Activated naive CD8-positive, alpha-beta T cell treated with anti-CD3 and anti-CD28 coated beads, Interleukin-2, amount 10 ng/mL, durations not matched to agents 7 days and 5 days (primary cell): ENCODE measurements at regions not wholly inside any gene's neighbourhood (a gene's known extent, or its start where the extent isn't known, plus 50 kb on each side); places are given as distances from the start of the nearest gene placed in this dataset.

ENCODE experiments used
- ATAC-seq: fragments of 150-1000 bp; cut with Tn5 transposase; one replicate; pipeline ENCODE4 v1.10.0; 2021; ENCODE audit warnings: low read depth, moderate library complexity
- POLR2A ChIA-PET: fragments of 350-600 bp; sonication (Branson Sonifier 250); formaldehyde crosslinking; loops from one replicate; lab custom pipeline; 2021; ENCODE audit warnings: antibody characterized with exemption; lab: Charles Lee
- DNase-seq: peaks from one replicate; pipeline ENCODE4 v3.0.0; 2021
- H3K27ac Mint-ChIP-seq: one replicate; pipeline ENCODE4 v1.8.0; 2022; ENCODE audit warnings: mild to moderate bottlenecking, mixed read lengths
- H3K27me3 Mint-ChIP-seq: one replicate; pipeline ENCODE4 v1.8.0; 2022; ENCODE audit warnings: mild to moderate bottlenecking, moderate library complexity, mixed read lengths
- H3K36me3 Mint-ChIP-seq: one replicate; pipeline ENCODE4 v1.8.0; 2021; ENCODE audit warnings: mild to moderate bottlenecking, mixed read lengths
- H3K4me1 Mint-ChIP-seq: one replicate; pipeline ENCODE4 v1.8.0; 2021; ENCODE audit warnings: mixed read lengths
- H3K4me3 Mint-ChIP-seq: one replicate; pipeline ENCODE4 v1.8.0; 2022; ENCODE audit warnings: mild to moderate bottlenecking, moderate library complexity, mixed read lengths
- H3K9me3 Mint-ChIP-seq: one replicate; pipeline ENCODE4 v1.8.0; 2021; ENCODE audit warnings: mixed read lengths

DNA sequence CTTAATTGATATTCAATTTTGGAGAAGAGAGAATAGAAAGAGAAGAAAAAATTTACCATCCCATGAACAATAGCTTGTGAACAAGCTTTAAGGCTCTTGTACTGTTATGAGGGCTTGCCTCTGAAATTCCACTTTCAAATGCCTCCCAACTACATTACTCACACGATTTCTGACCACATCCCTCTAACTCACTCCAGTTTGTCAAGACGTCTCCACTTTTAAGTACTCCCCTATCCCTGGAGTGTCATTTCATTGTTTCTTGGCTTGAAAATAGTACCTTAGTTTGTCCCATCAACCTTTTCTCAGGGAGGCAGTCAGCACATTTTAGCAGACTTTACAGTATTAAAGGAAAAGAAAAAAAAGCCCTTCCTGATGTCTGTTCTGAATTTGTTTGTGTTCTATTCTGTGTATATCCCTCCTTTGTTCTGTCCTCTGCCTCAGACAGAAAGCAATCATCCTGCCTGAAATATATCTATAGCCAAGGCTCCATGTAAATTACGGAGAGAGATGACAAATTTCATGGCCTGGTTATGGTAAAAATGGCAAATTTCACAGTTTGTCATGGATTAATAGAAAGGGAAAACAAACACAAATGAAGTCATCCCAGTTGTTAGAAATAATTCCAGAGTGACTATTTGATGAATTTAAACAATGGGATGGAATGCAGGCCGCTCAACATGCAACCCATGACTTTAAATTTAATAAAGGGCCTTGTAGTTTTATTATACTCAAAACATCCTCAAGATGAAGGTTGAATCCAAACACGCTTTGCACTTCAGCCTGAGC is 228.8 kb downstream of the ETAA1 start:
- ATAC-seq = no peak
- Mint-ChIP-seq H3K27me3 (no peaks in the 10 kb centered on the region), H3K4me1 (no peaks in the 10 kb centered on the region), H3K9me3 (peaks cover 4% of the 10 kb centered on the region), H3K4me3 (no peak overlapping the region), H3K27ac (no peak overlapping the region), H3K36me3 (no peaks in the 10 kb centered on the region)
- DNase-seq = no peak
- POLR2A ChIA-PET = no interaction called here

DNA sequence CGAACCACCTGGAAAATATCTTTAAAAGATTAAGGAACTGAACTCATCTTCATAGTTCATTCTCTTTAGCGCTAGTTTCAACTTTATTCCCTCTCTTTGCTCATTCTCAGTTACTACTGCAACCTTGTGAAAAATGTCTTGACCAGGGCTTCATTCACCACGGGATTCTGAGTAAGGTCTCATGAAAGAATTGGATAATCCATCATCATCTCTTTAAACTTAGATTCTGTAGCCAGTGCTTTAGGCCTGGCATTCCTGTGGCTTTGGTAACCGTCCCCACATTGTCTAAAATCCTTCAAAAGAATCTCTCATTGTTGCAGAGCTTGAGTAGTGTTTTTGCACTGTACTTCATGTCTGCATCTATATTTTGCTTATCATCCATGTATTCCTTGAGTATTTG is 229.5 kb downstream of the ETAA1 start:
- POLR2A ChIA-PET = no interaction called here
- H3K4me3 Mint-ChIP-seq = no peak overlapping the region

DNA sequence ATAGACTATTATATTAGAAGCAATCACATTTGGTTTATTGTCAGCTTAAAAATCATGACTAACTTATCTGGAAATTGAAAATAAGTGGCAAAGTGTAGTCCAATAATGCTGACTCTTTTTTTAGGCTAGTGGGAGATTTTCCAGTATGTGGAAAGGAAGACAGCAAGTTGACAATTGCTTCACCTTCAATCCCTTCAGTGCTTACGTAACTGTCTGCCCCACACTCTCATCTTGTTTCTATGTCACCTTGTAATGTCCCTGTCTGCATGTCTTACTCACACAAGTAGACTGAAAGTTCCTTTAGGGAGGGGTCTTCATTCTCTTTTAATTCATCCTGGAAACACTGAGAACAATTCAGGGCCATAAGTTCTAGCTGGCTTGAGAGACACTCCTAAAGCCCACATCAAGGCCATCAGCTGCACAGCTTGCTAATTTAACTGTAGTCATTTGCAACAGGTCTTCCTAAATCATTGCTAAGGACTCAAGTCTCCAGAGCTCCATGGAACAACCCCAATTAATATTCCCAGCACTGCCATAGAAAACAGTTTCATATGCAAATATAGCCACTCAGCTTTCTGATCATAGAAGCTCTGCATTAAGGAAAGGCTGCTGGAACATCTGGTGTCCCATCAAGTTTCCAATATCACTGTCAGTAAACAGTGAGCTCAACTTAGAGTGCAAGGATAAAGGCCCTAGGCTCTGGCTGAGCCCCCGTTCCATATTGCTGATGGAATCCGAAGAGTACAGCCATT is 230.5 kb downstream of the ETAA1 start:
- ATAC-seq = no peak
- DNase-seq = no peak
- Mint-ChIP-seq H3K9me3 (peaks cover 4% of the 10 kb centered on the region), H3K4me1 (no peaks in the 10 kb centered on the region), H3K27me3 (peaks cover 2% of the 10 kb centered on the region), H3K4me3 (no peak overlapping the region), H3K27ac (no peak overlapping the region), H3K36me3 (no peaks in the 10 kb centered on the region)
- POLR2A ChIA-PET = no interaction called here

More for the DNA sequence above, 229.5 kb downstream of the ETAA1 start:
- H3K36me3 Mint-ChIP-seq = no peaks in the 10 kb centered on the region
- H3K4me1 Mint-ChIP-seq = no peaks in the 10 kb centered on the region
- H3K9me3 Mint-ChIP-seq = peaks cover 4% of the 10 kb centered on the region
- H3K27ac Mint-ChIP-seq = no peak overlapping the region
- H3K27me3 Mint-ChIP-seq = no peaks in the 10 kb centered on the region
- no peak for ATAC-seq
- DNase-seq = no peak

DNA sequence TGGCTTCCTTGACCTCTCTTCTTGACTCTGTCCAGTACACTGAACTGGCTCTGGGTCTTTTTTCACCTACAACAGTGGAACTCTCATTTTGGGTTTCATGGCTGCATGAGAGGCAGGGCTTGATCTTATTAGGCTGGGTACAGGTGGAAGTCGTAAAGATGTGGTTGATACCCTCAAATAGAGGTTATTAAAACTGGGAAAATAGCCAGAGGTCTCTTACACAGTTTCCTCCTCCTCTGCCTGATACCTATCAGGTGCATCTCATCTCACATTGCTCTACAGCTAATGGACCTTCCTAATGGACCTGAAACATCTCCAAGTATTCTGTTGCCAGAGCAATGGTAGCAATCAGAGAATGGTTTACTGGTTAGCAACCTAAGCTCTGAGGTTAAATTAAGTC is 231.8 kb downstream of the ETAA1 start:
- POLR2A ChIA-PET = no interaction called here
- Mint-ChIP-seq H3K27me3 (peaks cover 2% of the 10 kb centered on the region), H3K4me3 (no peak overlapping the region), H3K9me3 (peaks cover 4% of the 10 kb centered on the region), H3K27ac (no peak overlapping the region), H3K36me3 (no peaks in the 10 kb centered on the region), H3K4me1 (no peaks in the 10 kb centered on the region)
- ATAC-seq (no peak), DNase-seq (no peak)

DNA sequence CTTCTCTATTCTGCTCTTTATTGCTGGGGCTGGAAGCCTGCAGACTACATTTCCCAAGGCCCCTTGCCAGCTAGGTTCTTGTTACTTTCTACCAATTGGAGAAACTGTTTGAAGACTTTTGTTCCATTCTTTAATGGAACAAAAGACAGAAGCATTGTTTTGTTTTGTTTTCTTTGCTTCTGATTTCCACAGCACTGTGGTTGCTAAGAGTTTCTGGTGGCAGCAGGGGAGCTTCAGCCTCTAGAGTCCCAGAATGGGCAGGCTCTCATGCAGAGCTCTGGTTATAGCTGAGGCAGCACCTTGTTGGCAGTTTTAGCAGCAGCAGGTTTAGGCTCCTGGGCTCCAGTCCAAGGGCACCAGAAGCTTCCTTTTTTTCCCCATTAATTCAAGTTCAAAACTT is 234.3 kb downstream of the ETAA1 start:
- no peaks in the 10 kb centered on the region for H3K4me1 Mint-ChIP-seq
- H3K9me3 Mint-ChIP-seq = no peaks in the 10 kb centered on the region
- DNase-seq (no peak), ATAC-seq (no peak)
- POLR2A ChIA-PET = no interaction called here
- no peaks in the 10 kb centered on the region for H3K36me3 Mint-ChIP-seq
- H3K27me3 Mint-ChIP-seq = peaks cover 2% of the 10 kb centered on the region
- no peak overlapping the region for H3K27ac Mint-ChIP-seq
- no peak overlapping the region for H3K4me3 Mint-ChIP-seq

DNA sequence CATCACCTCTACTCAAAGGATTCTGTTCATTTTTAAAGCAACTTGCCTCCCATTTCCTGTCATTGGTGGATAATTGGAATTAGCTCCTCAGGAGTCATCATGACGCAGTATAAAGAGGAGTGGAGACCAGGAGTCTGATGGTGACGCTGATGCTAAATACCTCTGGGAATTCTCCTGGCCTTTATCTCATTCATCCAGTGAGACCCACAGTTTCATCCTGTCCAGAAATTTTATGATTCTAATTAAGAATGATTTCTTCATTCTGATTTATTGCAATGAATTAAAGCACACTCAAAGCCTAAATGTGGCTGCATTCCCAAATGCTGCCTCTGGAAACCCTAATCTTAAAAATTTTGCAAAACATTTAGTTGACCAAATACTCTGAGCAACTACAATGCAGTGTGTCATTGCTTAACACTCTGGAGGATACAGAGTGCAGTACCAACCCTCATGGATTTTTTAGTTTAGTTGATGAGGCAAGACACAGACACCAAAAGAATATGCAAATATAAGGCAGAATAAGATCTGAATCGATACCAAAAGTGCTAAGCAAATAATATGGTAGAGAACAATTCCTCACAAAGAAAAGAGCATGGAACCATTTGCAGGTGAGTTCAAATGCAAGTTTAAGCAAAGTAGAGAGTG is 236.2 kb downstream of the ETAA1 start:
- DNase-seq (no peak), ATAC-seq (no peak)
- Mint-ChIP-seq H3K27me3 (peaks cover 2% of the 10 kb centered on the region), H3K36me3 (no peaks in the 10 kb centered on the region), H3K27ac (no peak overlapping the region), H3K9me3 (no peaks in the 10 kb centered on the region), H3K4me3 (no peak overlapping the region), H3K4me1 (no peaks in the 10 kb centered on the region)
- POLR2A ChIA-PET = no interaction called here

DNA sequence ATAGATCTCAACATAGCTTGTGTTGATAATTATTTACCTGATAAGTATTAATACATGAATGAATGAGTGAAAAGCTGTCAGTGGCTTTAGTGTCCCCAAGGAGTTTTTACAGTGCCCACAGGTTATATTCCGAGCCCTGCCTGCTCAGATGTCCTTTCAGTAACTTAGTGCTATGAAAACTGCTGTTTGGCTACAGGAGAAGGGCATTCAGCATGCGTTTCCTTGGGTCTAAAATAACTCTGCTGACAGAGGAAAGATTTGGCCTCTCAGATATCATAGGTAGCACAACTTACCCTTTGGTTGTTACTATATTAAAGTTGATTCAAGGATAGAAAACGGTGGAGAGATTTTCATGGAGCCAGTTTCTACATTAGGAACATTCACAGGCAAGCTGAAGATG is 241.0 kb downstream of the ETAA1 start:
- DNase-seq = no peak
- H3K27ac Mint-ChIP-seq = no peak overlapping the region
- no peak for ATAC-seq
- no peaks in the 10 kb centered on the region for H3K36me3 Mint-ChIP-seq
- H3K9me3 Mint-ChIP-seq = no peaks in the 10 kb centered on the region
- H3K4me1 Mint-ChIP-seq = no peaks in the 10 kb centered on the region
- POLR2A ChIA-PET = no interaction called here
- no peak overlapping the region for H3K4me3 Mint-ChIP-seq
- H3K27me3 Mint-ChIP-seq = no peaks in the 10 kb centered on the region

DNA sequence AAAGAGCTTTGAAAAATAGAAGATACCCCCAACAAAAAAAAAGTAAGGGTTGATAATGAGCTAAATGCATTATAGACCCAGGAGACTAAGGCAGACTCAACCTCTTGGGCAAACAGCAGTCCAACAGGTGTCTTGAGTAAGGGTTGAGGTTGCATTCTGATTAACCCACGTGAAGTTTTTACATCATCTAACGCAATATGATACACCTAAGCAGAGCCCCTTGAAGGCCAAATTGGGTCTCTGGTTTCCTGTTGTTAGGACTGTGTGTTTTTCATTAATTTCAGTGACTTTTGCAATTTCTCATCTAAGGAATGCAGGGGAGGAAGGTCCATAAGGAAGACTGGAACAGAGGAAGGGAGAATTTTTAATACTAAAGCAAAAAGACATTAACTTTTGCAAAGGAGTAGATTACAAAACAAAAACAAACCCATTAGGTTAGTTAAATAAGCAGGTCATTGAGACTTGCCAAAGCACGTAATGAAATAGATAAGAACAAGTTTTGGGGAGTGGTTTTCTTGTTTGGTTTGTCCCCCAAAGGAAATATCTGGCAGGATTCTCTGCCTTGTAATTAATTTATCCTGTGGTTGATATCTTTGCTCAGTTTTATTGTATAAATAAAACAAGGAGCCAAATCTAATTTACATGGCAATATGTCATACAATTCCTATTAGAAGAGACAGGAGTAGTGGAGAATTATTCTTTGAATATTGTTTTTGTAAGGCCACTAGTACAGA is 244.3 kb downstream of the ETAA1 start:
- Mint-ChIP-seq H3K36me3 (no peaks in the 10 kb centered on the region), H3K27ac (no peak overlapping the region), H3K4me3 (no peak overlapping the region), H3K27me3 (no peaks in the 10 kb centered on the region), H3K4me1 (no peaks in the 10 kb centered on the region), H3K9me3 (peaks cover 5% of the 10 kb centered on the region)
- DNase-seq = no peak
- POLR2A ChIA-PET = no interaction called here
- no peak for ATAC-seq

DNA sequence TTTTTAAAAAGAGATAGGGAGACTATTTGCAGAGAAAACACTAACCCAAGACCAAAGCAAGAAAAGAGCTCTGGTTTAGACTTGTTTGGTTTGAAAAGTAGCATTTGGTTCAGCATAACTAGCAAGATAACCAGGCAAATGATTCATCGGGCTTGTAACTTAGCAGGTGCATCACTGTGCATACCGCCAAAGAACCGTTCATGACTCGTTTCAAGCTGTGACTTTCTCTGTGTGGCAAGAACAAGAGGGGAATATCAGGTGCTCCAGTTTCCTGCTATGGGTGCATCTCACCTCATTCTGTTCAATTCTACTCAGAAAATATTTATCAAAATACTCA is 244.9 kb downstream of the ETAA1 start:
- Mint-ChIP-seq H3K27me3 (no peaks in the 10 kb centered on the region), H3K36me3 (no peaks in the 10 kb centered on the region), H3K4me1 (no peaks in the 10 kb centered on the region), H3K9me3 (peaks cover 9% of the 10 kb centered on the region), H3K4me3 (no peak overlapping the region), H3K27ac (no peak overlapping the region)
- ATAC-seq = no peak
- no peak for DNase-seq
- POLR2A ChIA-PET = no interaction called here

DNA sequence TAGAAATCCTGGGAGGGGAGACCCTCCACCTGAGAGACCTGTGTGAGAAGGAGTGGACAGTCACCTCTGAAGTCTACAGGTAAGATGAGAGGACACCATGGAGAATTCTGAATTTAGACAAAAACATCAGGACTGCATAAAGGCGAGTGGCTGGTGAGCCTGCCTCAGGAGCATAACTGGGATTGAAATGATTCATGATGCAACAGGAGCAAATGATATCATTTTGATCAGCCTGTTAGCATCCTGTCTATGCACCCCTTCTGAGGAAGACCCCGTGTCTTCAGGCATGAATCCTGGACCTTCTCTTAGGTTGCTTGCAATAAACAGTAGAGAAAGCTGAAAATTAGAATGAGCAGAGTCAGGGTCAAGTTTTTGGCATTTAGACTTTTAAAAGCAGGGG is 245.8 kb downstream of the ETAA1 start:
- Mint-ChIP-seq H3K9me3 (peaks cover 9% of the 10 kb centered on the region), H3K27ac (no peak overlapping the region), H3K4me1 (no peaks in the 10 kb centered on the region), H3K27me3 (no peaks in the 10 kb centered on the region), H3K4me3 (no peak overlapping the region), H3K36me3 (no peaks in the 10 kb centered on the region)
- DNase-seq (no peak), ATAC-seq (no peak)
- POLR2A ChIA-PET = no interaction called here

DNA sequence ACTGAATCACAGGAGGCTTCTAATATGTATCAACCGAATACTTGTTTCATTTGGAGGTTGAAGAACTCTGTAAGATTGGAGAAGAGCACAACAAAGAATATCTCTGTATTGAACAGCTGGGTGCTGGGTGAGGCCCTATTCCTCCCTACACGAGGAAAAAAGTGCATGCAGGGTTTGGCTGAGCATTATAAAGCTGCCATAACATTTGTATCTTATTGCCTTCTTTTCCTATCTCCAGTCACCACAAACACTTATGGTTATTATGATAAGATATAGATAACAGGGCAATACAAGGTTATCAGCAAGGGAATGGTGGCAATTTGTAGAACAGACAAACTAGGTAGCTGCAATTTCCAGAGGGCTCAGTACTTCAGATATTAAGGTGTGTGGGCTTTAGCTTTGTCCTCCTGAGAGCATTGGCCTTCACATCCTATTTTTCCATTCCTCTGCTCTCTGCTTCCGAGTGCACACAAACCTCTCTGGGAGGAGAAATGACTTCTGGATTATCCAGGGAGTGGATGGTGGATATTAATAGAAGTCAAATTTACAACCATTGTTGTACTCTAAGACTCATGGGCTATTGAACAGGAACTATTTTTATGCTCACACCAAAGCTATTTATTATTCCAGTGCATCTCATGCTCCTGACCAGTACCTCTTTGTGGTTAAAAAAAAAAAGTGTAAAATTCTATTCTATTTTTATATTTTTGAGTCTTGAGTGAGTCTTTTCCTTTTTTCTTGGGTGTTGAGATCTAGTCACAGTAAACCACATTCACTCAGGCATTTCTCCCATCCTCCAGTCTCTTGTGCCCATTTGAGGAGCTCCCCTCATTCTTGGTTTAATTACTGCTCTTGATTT is 248.4 kb downstream of the ETAA1 start:
- H3K27ac Mint-ChIP-seq = no peak overlapping the region
- ATAC-seq = no peak
- POLR2A ChIA-PET = no interaction called here

DNA sequence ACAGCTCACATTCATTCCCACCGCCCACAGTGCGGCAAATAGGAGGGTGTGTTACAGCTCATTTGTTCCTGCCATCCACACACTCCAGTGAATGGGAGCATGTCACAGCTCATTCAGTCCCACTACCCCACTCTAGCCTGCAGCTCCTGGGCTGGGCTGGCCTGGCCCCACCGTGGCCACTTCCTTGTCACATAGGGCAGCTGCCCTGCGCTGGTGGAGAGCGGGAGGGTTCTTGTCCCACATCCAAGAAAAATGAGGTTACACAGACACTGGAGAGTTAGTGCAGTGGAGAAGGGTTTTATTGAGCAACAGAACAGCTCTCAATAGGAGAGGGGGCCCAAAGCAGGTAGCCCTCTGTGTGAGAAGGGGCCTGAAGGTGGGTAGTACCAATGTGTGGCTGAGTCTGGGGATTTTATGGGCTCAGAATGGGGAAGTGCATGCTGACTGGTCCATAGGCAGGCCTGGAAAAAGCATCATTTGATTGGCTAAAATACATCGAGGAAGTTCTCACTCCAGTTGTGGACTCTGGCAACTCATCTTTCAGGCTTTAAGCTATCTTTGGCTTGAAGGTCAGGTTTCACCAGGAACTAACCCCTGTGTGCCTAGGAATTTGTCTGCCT is 249.7 kb downstream of the ETAA1 start:
- no peak for ATAC-seq
- no peaks in the 10 kb centered on the region for H3K27me3 Mint-ChIP-seq

More for the DNA sequence above, 248.4 kb downstream of the ETAA1 start:
- peaks cover 9% of the 10 kb centered on the region for H3K9me3 Mint-ChIP-seq
- no peak for DNase-seq
- H3K4me1 Mint-ChIP-seq = no peaks in the 10 kb centered on the region
- no peak overlapping the region for H3K4me3 Mint-ChIP-seq
- H3K27me3 Mint-ChIP-seq = no peaks in the 10 kb centered on the region
- H3K36me3 Mint-ChIP-seq = no peaks in the 10 kb centered on the region

More for the DNA sequence above, 249.7 kb downstream of the ETAA1 start:
- DNase-seq = no peak
- Mint-ChIP-seq H3K27ac (no peak overlapping the region), H3K9me3 (peaks cover 9% of the 10 kb centered on the region), H3K4me1 (no peaks in the 10 kb centered on the region), H3K36me3 (no peaks in the 10 kb centered on the region), H3K4me3 (no peak overlapping the region)
- POLR2A ChIA-PET = no interaction called here
